Body of pancreas (tissue), 4 donors: ENCODE measurements at regions not wholly inside any gene's neighbourhood (a gene's known extent, or its start where the extent isn't known, plus 50 kb on each side); places are given as distances from the start of the nearest gene placed in this dataset.
A peak's percentile ranks its signal among the peaks of the same experiment; 100 is the strongest.

Source experiments
- ATAC-seq: fragments of 150-250 bp; one replicate; pipeline ENCODE4 v1.9.1; 2016
- DNase-seq, 4 donors: peaks; one replicate each; pipeline ENCODE4 v3.0.0-alpha.2; 2019
- H3K27ac ChIP-seq, 4 donors: fragments of 200-600 bp; sonication (generic); 1 replicate in 3 of 4; 2 replicates in 1 of 4; pipeline versions ENCODE4 v1.5.1 to v1.6.1; 2016 to 2019; ENCODE audit warnings: mild to moderate bottlenecking in 1 of 4, mixed read lengths in 1 of 4, moderate library complexity in 1 of 4
- H3K27me3 ChIP-seq, 2 donors: fragments of 200-600 bp; sonication (generic); one replicate each; pipeline ENCODE4 v1.6.0; 2016; ENCODE audit warnings: mild to moderate bottlenecking in 1 of 2
- H3K36me3 ChIP-seq, 2 donors: fragments of 200-600 bp; sonication (generic); replicated peaks in 1 of 2; 2 replicates each; pipeline ENCODE4 v1.5.1; 2016; ENCODE audit warnings: low read depth in 2 of 2; ENCODE audit not compliant: insufficient read depth in 1 of 2
- H3K4me1 ChIP-seq: fragments of 200-600 bp; sonication (generic); one replicate; pipeline ENCODE4 v1.6.0; 2016
- H3K4me3 ChIP-seq, 2 donors: fragments of 200-600 bp; sonication (generic); 1 replicate in 1 of 2; 2 replicates in 1 of 2; pipeline ENCODE4 v1.5.1; 2016 to 2019
- H3K9me3 ChIP-seq, 3 donors: fragments of 200-600 bp; sonication (generic); 1 replicate in 2 of 3; 2 replicates in 1 of 3; pipeline ENCODE4 v1.5.1; 2016
- CTCF ChIP-seq, 7 experiments: fragments of 450-650 bp in 4 of 7; fragments of 200-600 bp in 3 of 7; sonication (generic) in 3 of 7; IDR thresholded peaks; one replicate each; pipeline ENCODE4 v1.5.1; 2016 to 2019; ENCODE audit warnings: antibody characterized with exemption in 7 of 7
- POLR2A ChIP-seq, 3 donors: fragments of 450-650 bp; IDR thresholded peaks; one replicate each; pipeline ENCODE4 v1.6.1; 2016; ENCODE audit warnings: antibody characterized with exemption in 3 of 3, mild to moderate bottlenecking in 2 of 3
- WGBS, 2 donors: methylation state at CpG; one replicate each; pipeline ENCODE4 v1.1.5; 2017; 5-methylcytosine and 5-hydroxymethylcytosine counted together
- intact Hi-C: fragments of 100-400 bp; cut with DNase I; formaldehyde crosslinking; loops from one replicate; pipeline ENCODE4 v1.15.1; 2023

- Histone ChIP-seq H3K4me1 (no peaks in the 10 kb centered on the region), H3K27me3 (no peaks in the 10 kb centered on the region), H3K27ac (no peak overlapping the region), H3K9me3 (no peaks in the 10 kb centered on the region), H3K36me3 (no peaks in the 10 kb centered on the region), H3K4me3 (no peak overlapping the region)
- ATAC-seq (peak; percentile 48), DNase-seq (peak in 1 of 4 donors; percentile 7)
- intact Hi-C loops: no loop called here
- TF ChIP-seq POLR2A (IDR thresholded peaks at IDR 0.05) (no peak), CTCF (IDR thresholded peaks at IDR 0.05) (no peak)
- WGBS, 2 donors: 6 to 26% methylated on average over 1 of the region's 1 CpG
Observed at GRCh38 chr10:111275091-111275490, 198.3 kb downstream of the ADRA2A start.

- TF ChIP-seq POLR2A (IDR thresholded peaks at IDR 0.05): no peak
- no peak for TF ChIP-seq CTCF (IDR thresholded peaks at IDR 0.05)
- Histone ChIP-seq H3K4me3 (no peak overlapping the region), H3K27me3 (no peaks in the 10 kb centered on the region), H3K9me3 (no peaks in the 10 kb centered on the region), H3K36me3 (no peaks in the 10 kb centered on the region), H3K4me1 (no peaks in the 10 kb centered on the region), H3K27ac (no peak overlapping the region)
- intact Hi-C loops: no loop called here
- ATAC-seq (no peak), DNase-seq (no peak)
- 78 to 83% methylated on average over 6 of the region's 6 CpGs for WGBS, 2 donors
Observed at GRCh38 chr10:111277661-111278060, 200.8 kb downstream of the ADRA2A start.

- Histone ChIP-seq H3K9me3 (no peaks in the 10 kb centered on the region), H3K27me3 (no peaks in the 10 kb centered on the region), H3K36me3 (no peaks in the 10 kb centered on the region), H3K27ac (no peak overlapping the region), H3K4me3 (no peak overlapping the region), H3K4me1 (no peaks in the 10 kb centered on the region)
- ATAC-seq (no peak), DNase-seq (peak in 1 of 4 donors; percentile 4)
- intact Hi-C loops: no loop called here
- TF ChIP-seq POLR2A (IDR thresholded peaks at IDR 0.05) (no peak), CTCF (IDR thresholded peaks at IDR 0.05) (no peak)
- 67 to 69% methylated on average over 3 of the region's 3 CpGs for WGBS, 2 donors
Observed at GRCh38 chr10:111278266-111278665, 201.4 kb downstream of the ADRA2A start.

- peak in 2 of 4 donors; percentile 23 to 30 for DNase-seq
Observed at GRCh38 chr10:111281516-111281915, 204.7 kb downstream of the ADRA2A start.

More at GRCh38 chr10:111281516-111281915, 204.7 kb downstream of the ADRA2A start:
- Histone ChIP-seq H3K27ac (no peak overlapping the region), H3K9me3 (no peaks in the 10 kb centered on the region), H3K4me3 (no peak overlapping the region), H3K36me3 (no peaks in the 10 kb centered on the region), H3K4me1 (no peaks in the 10 kb centered on the region), H3K27me3 (no peaks in the 10 kb centered on the region)
- TF ChIP-seq CTCF (IDR thresholded peaks at IDR 0.05) (peak in 6 of 7 experiments; percentile 26 to 52 (median 38)), POLR2A (IDR thresholded peaks at IDR 0.05) (no peak)
- ATAC-seq: no peak
- intact Hi-C loops: no loop called here
- WGBS, 2 donors: 5 to 11% methylated on average over 4 of the region's 4 CpGs
